SK-N-SH (cell line): ENCODE measurements at regions not wholly inside any gene's neighbourhood (a gene's known extent, or its start where the extent isn't known, plus 50 kb on each side); places are given as distances from the start of the nearest gene placed in this dataset.

Experiments used
- CHD2 ChIP-seq: fragments of 150-350 bp; IDR thresholded peaks from 2 replicates; pipeline ENCODE4 v1.6.1; 2018; ENCODE audit warnings: low read length; ENCODE audit not compliant: partially characterized antibody
- CTCF ChIP-seq: fragments of 200-600 bp; sonication (generic); IDR thresholded peaks from 2 replicates; pipeline ENCODE4 v1.6.1; 2017; ENCODE audit warnings: antibody characterized with exemption, mild to moderate bottlenecking, moderate library complexity
- TAF1 ChIP-seq: IDR thresholded peaks from 2 replicates; pipeline ENCODE4 v1.6.1; 2012; ENCODE audit warnings: low read depth, mild to moderate bottlenecking, low read length, moderate library complexity, borderline replicate concordance
- TF ChIP-seq, protein P1 (sequence below): IDR thresholded peaks from 2 replicates; pipeline ENCODE4; 2012

DNA sequence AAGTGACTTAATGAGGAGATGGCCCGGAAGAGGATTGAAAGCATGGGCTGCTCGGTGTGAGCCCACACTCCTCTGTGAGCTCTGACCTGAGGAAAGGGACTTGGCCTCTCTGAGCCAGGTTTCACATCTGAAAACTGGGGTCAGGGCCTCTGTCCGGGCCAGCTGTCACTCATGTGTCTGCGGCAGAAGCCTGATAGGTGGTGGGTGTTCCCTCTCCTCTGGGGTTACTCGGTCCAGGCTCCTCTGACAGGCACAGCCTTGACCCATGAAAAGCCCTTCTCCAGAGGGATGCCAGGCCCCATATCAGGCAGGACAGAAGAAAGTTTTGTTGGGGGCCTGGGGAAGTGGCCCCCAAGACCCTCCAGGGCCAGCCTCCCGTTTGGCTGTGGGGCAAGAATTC is 131.4 kb downstream of the CHSY1 start (continued):
- TF ChIP-seq, protein P1, sequence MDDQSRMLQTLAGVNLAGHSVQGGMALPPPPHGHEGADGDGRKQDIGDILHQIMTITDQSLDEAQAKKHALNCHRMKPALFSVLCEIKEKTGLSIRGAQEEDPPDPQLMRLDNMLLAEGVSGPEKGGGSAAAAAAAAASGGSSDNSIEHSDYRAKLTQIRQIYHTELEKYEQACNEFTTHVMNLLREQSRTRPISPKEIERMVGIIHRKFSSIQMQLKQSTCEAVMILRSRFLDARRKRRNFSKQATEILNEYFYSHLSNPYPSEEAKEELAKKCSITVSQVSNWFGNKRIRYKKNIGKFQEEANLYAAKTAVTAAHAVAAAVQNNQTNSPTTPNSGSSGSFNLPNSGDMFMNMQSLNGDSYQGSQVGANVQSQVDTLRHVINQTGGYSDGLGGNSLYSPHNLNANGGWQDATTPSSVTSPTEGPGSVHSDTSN: no peak
- TF ChIP-seq CTCF (no peak), CHD2 (no peak), TAF1 (no peak)
